ENCODE measurements at regions not wholly inside any gene's neighbourhood (a gene's known extent, or its start where the extent isn't known, plus 50 kb on each side); places are given as distances from the start of the nearest gene placed in this dataset.

DNA sequence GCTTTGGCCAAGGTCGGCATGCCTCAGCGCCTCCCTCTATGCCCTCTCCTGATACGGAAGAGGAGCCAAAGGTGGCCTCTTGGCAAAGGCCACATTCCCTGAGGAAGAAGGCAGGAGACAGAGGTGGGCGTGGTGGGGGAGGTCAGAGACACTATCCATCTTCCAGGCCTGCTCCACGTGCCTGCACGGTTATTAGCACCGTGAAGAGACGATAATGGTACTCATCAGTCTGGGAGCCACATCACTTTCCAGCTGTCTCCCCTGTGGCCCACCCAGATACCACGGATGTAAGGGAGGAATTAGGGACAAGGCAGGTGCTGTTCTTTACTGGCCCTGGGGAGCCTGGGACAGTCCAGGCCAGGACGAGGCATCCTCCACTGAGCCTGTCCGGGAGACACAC, 354.3 kb downstream of the MN1 start:
- TF ChIP-seq, protein P1, sequence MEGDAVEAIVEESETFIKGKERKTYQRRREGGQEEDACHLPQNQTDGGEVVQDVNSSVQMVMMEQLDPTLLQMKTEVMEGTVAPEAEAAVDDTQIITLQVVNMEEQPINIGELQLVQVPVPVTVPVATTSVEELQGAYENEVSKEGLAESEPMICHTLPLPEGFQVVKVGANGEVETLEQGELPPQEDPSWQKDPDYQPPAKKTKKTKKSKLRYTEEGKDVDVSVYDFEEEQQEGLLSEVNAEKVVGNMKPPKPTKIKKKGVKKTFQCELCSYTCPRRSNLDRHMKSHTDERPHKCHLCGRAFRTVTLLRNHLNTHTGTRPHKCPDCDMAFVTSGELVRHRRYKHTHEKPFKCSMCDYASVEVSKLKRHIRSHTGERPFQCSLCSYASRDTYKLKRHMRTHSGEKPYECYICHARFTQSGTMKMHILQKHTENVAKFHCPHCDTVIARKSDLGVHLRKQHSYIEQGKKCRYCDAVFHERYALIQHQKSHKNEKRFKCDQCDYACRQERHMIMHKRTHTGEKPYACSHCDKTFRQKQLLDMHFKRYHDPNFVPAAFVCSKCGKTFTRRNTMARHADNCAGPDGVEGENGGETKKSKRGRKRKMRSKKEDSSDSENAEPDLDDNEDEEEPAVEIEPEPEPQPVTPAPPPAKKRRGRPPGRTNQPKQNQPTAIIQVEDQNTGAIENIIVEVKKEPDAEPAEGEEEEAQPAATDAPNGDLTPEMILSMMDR (IDR thresholded peaks at IDR 0.05), result no peak
- H3K36me3 ChIP-seq, result no peaks in the 10 kb centered on the region
- no peak overlapping the region for H3K27ac ChIP-seq
- H3K9me3 ChIP-seq, result no peaks in the 10 kb centered on the region
- no peak overlapping the region for H3K4me3 ChIP-seq
- DNase-seq, result no peak
- H3K27me3 ChIP-seq, result no peaks in the 10 kb centered on the region
- H3K4me1 ChIP-seq, result no peaks in the 10 kb centered on the region
- intact Hi-C loops (cut with DNase I; ENCODE audit: low total_unique reads), result no loop called here

DNA sequence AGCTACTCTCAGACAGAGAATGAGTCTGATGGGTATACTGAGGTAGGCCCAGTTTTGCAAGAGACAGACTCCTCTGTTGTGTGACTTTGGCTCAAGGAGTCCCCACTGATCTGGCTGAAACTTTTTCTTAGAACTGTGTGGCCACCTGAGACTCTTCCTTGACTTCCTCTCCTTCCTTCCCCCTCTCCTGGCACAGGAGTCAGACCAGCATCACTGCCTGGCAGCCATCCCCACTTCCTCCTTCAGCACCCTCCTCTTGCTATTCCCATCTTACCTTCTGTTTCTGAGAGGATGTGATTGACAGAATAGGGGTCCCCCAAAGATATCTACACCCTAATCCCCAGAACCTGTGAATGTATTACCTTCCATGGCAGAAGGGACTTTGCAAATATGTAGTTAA, 351.1 kb downstream of the MN1 start:
- no peaks in the 10 kb centered on the region for H3K9me3 ChIP-seq
- H3K27me3 ChIP-seq, result no peaks in the 10 kb centered on the region
- H3K4me3 ChIP-seq, result no peak overlapping the region
- no peaks in the 10 kb centered on the region for H3K36me3 ChIP-seq
- TF ChIP-seq, protein P1 (IDR thresholded peaks at IDR 0.05), result no peak
- no peak overlapping the region for H3K27ac ChIP-seq
- H3K4me1 ChIP-seq, result no peaks in the 10 kb centered on the region
- DNase-seq, result no peak
- intact Hi-C loops (cut with DNase I; ENCODE audit: low total_unique reads), result no loop called here

DNA sequence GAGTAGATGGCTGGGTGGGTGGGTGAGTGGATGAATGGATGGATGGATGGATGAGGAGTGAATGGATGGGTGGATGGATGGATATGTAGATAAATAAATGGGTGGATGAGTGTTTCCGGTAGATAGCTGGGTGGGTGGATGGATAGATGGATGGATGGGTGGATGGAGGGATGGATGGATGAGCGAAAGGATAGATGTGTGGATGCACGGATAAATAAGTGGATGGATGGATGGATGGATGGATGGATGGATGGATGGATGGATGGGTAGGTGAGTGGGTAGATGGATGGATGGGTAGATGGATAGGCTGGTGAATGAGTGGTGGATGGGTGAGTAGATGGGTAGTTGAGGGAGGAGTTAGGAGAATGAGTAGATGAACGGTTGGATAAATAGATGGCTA, 349.3 kb downstream of the MN1 start:
- H3K4me3 ChIP-seq, result no peak overlapping the region
- H3K27ac ChIP-seq, result no peak overlapping the region
- H3K4me1 ChIP-seq, result peaks cover 0 to 5% (median 0%) of the 10 kb centered on the region in 4 donors
- H3K9me3 ChIP-seq, result no peaks in the 10 kb centered on the region
- H3K27me3 ChIP-seq, result no peaks in the 10 kb centered on the region
- DNase-seq, result no peak
- intact Hi-C loops (cut with DNase I; ENCODE audit: low total_unique reads), result no loop called here
- TF ChIP-seq, protein P1 (IDR thresholded peaks at IDR 0.05), result no peak
- H3K36me3 ChIP-seq, result no peaks in the 10 kb centered on the region

DNA sequence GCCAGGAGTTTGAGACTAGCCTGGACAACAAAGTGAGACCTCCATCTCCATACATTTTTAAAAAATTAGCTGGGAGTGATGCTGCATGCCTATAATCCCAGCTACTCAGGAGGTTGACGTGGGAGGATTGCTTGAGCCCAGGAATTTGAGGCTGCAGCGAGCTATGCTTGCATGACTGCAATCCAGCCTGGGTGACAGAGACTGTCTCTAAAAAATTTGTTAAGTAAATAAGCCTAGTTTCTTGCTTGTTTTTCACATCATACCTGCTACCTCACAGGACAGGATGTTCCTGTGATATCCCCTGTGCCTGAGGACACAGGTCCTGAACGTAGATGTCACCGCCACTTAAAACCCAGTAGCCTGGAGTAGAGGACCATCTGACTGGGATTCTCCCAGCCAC, 348.6 kb downstream of the MN1 start:
- H3K4me1 ChIP-seq, result peaks cover 0 to 5% (median 0%) of the 10 kb centered on the region in 4 donors
- no peaks in the 10 kb centered on the region for H3K27me3 ChIP-seq
- DNase-seq, result no peak
- H3K36me3 ChIP-seq, result no peaks in the 10 kb centered on the region
- no peak overlapping the region for H3K4me3 ChIP-seq
- H3K9me3 ChIP-seq, result no peaks in the 10 kb centered on the region
- no peak overlapping the region for H3K27ac ChIP-seq
- intact Hi-C loops (cut with DNase I; ENCODE audit: low total_unique reads), result no loop called here
- TF ChIP-seq, protein P1 (IDR thresholded peaks at IDR 0.05), result no peak

DNA sequence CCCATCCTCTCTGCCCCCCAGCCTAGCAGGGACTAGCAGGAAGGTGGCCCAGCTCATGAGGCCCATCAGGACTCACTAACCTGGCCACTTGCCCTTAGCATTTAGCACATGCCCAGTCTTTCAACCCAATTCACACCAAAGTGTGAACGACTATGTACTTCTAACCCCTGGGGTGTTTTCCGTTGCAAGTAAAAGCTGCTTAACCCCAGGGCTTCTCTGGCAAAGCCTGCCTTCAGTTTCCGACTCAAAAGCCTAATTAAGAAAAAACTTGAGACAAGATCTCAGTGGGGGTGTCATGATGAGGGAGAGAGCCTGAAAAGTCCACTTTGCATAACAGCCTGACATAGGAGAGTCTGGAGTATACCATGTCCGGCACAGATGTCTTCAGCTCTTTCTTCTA, 347.8 kb downstream of the MN1 start:
- no peaks in the 10 kb centered on the region for H3K36me3 ChIP-seq
- H3K4me1 ChIP-seq, result peaks cover 0 to 5% (median 0%) of the 10 kb centered on the region in 4 donors
- no peak for DNase-seq
- TF ChIP-seq, protein P1 (IDR thresholded peaks at IDR 0.05), result no peak
- intact Hi-C loops (cut with DNase I; ENCODE audit: low total_unique reads), result no loop called here
- H3K27me3 ChIP-seq, result no peaks in the 10 kb centered on the region
- H3K4me3 ChIP-seq, result no peak overlapping the region
- H3K27ac ChIP-seq, result no peak overlapping the region
- H3K9me3 ChIP-seq, result no peaks in the 10 kb centered on the region

DNA sequence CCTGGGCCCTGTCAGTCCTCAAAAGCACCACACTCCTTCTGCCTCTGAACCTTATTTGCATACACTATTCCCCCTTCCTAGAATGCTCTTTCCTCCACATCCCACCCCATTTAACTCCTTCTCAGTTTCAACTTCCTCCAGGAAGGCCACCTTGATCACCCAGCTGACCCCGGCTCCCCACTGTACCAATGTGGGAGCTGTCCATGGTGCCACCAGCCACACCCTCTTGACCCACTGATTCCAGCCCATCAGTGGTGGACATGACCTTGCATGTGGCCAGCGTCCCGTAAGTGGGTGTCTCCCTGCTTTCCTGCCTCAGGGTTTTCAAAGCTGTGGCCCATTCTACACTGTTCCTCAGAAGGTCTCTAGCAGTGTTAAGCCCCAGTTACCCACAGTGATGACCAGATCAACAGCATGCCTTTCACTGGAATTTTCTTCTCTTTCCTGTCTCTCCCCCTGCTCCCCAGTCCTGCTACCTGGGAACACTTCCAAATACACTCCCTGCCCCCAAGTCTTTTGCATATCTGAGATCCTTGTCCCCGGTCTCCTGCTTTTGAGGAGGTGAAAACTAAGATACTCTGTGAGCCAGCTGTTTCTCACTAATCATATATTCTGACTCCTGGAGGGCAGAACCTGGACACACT, 346.6 kb downstream of the MN1 start:
- no peaks in the 10 kb centered on the region for H3K9me3 ChIP-seq
- TF ChIP-seq, protein P1 (IDR thresholded peaks at IDR 0.05), result no peak
- intact Hi-C loops (cut with DNase I; ENCODE audit: low total_unique reads), result no loop called here
- peaks cover 0 to 15% (median 6%) of the 10 kb centered on the region in 4 donors for H3K4me1 ChIP-seq
- H3K36me3 ChIP-seq, result no peaks in the 10 kb centered on the region
- no peak for DNase-seq
- no peak overlapping the region for H3K27ac ChIP-seq
- no peaks in the 10 kb centered on the region for H3K27me3 ChIP-seq
- no peak overlapping the region for H3K4me3 ChIP-seq

All from tibial artery (tissue), 4 donors.